ENCODE measurements at regions not wholly inside any gene's neighbourhood (a gene's known extent, or its start where the extent isn't known, plus 50 kb on each side); places are given as distances from the start of the nearest gene placed in this dataset.

DNA sequence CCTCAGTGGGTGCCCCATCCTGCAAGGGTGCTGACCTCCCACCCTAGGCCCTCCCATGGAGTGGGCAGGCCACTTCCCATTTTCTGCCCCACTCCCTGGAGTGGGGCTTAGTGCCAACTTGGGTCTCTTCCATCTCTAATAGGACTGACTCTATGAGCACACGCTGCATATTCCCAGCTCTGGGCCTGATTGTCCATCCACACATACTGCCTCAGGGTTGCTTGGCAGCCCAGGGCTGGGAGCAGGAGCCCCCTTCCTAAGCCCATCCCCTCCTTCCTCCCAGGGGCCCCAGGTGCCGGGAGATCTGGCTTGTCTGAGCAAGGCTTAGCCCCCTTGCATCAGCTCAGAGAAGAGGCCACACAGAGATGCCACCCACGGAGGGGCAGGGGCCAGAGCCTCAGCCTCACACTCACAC lies 55.1 kb downstream of the PJA1 start:
- no peaks in the 10 kb centered on the region for H3K4me1 ChIP-seq (ENCODE audit: insufficient read depth, low read length)
- Mint-ChIP-seq H3K27ac (no peak overlapping the region), H3K36me3 (ENCODE audit: low read depth) (no peaks in the 10 kb centered on the region), H3K9me3 (no peaks in the 10 kb centered on the region), H3K27me3 (no peaks in the 10 kb centered on the region), H3K4me3 (no peak overlapping the region), H3K4me1 (ENCODE audit: low read depth) (no peaks in the 10 kb centered on the region)
- no peaks in the 10 kb centered on the region for H3K27me3 ChIP-seq (ENCODE audit: control insufficient read depth in 1 of 2, insufficient read depth in 2 of 2, low read length in 2 of 2)
- intact Hi-C loops (cut with DNase I, micrococcal nuclease), result no loop called here
- ChIA-PET POLR2A (no interaction called here), CTCF (no interaction called here)
- DNase-seq (no peak), ATAC-seq (ENCODE audit: poor library complexity) (no peak)
- H3K27ac ChIP-seq (ENCODE audit: low read depth in 1 of 2, low read length in 2 of 2), result no peak overlapping the region
- no peaks in the 10 kb centered on the region for H3K9me3 ChIP-seq (ENCODE audit: control insufficient read depth in 1 of 2, insufficient read depth in 1 of 2, low read length in 2 of 2)
- TF ChIP-seq, protein P1, sequence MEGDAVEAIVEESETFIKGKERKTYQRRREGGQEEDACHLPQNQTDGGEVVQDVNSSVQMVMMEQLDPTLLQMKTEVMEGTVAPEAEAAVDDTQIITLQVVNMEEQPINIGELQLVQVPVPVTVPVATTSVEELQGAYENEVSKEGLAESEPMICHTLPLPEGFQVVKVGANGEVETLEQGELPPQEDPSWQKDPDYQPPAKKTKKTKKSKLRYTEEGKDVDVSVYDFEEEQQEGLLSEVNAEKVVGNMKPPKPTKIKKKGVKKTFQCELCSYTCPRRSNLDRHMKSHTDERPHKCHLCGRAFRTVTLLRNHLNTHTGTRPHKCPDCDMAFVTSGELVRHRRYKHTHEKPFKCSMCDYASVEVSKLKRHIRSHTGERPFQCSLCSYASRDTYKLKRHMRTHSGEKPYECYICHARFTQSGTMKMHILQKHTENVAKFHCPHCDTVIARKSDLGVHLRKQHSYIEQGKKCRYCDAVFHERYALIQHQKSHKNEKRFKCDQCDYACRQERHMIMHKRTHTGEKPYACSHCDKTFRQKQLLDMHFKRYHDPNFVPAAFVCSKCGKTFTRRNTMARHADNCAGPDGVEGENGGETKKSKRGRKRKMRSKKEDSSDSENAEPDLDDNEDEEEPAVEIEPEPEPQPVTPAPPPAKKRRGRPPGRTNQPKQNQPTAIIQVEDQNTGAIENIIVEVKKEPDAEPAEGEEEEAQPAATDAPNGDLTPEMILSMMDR (IDR thresholded peaks at IDR 0.05), result no peak
- no peaks in the 10 kb centered on the region for H3K36me3 ChIP-seq (ENCODE audit: insufficient read depth, low read length)
- no peak overlapping the region for H3K4me3 ChIP-seq (ENCODE audit: low read length)

DNA sequence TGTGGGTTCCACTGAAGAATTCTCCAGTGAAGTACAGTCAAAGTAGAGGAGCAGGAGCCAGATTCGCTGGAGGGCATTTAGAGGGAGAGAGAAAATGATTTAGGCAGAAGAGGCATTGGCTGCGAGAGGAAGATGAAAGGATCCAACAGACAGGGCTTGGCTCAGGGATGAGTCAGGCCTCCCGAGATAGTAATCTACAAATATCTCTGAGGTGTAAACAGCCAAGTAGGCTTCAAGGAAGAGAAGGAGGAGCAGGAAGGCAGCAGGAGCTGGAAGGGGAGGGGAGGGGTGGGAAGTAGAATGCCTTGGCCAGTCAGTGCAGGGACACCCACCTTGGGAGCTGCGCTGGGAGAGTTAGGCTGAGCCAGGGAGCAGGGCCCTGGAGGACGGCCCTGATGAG lies 55.5 kb downstream of the PJA1 start:
- CTCF ChIA-PET, result no interaction called here

DNA sequence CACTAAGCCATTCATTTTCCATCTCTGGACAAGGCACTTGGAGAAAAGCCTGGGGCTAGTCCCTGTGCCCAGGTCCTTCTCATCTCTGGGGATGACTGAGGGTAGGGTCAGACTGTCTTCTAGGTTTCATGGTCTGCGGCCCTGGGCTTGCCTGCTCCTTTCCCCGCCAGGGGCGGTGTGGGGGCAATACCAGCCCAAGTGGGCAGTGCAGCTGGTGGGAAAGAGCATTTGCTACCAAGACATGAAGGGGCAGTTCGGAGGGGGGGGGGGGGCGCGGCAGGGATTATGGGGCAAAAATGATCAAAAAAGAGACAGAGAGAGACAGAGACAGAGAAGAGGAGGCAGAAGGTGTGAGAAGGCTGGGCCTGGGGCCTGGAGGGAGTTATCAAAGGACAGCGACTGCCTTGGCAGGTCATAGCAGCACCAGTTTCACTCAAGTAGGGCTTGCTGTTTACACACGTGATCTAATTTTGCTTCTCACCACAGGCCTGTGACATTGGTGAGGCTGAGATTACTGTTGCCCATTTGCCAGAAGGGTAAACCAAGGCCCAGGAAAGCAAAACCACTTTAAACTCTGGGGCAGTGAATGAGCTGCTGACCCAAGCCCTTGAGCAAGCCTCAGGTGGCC lies 56.1 kb downstream of the PJA1 start:
- TF ChIP-seq, protein P1 (IDR thresholded peaks at IDR 0.05), result no peak
- Mint-ChIP-seq H3K9me3 (no peaks in the 10 kb centered on the region), H3K36me3 (ENCODE audit: low read depth) (no peaks in the 10 kb centered on the region), H3K27ac (no peak overlapping the region), H3K4me3 (no peak overlapping the region), H3K4me1 (ENCODE audit: low read depth) (no peaks in the 10 kb centered on the region), H3K27me3 (no peaks in the 10 kb centered on the region)
- intact Hi-C loops (cut with DNase I, micrococcal nuclease), result no loop called here
- Histone ChIP-seq H3K36me3 (ENCODE audit: insufficient read depth, low read length) (no peaks in the 10 kb centered on the region), H3K27ac (ENCODE audit: low read depth in 1 of 2, low read length in 2 of 2) (no peak overlapping the region), H3K9me3 (ENCODE audit: control insufficient read depth in 1 of 2, insufficient read depth in 1 of 2, low read length in 2 of 2) (no peaks in the 10 kb centered on the region), H3K27me3 (ENCODE audit: control insufficient read depth in 1 of 2, insufficient read depth in 2 of 2, low read length in 2 of 2) (no peaks in the 10 kb centered on the region), H3K4me1 (ENCODE audit: insufficient read depth, low read length) (no peaks in the 10 kb centered on the region), H3K4me3 (ENCODE audit: low read length) (no peak overlapping the region)
- ChIA-PET POLR2A (no interaction called here), CTCF (no interaction called here)
- no peak for ATAC-seq (ENCODE audit: poor library complexity)
- DNase-seq, result no peak

More for the DNA sequence above, 55.5 kb downstream of the PJA1 start:
- Histone ChIP-seq H3K4me3 (ENCODE audit: low read length) (no peak overlapping the region), H3K36me3 (ENCODE audit: insufficient read depth, low read length) (no peaks in the 10 kb centered on the region), H3K9me3 (ENCODE audit: control insufficient read depth in 1 of 2, insufficient read depth in 1 of 2, low read length in 2 of 2) (no peaks in the 10 kb centered on the region), H3K4me1 (ENCODE audit: insufficient read depth, low read length) (no peaks in the 10 kb centered on the region), H3K27ac (ENCODE audit: low read depth in 1 of 2, low read length in 2 of 2) (no peak overlapping the region), H3K27me3 (ENCODE audit: control insufficient read depth in 1 of 2, insufficient read depth in 2 of 2, low read length in 2 of 2) (no peaks in the 10 kb centered on the region)
- ATAC-seq (ENCODE audit: poor library complexity) (no peak), DNase-seq (no peak)
- H3K27me3 Mint-ChIP-seq, result no peaks in the 10 kb centered on the region
- no peak overlapping the region for H3K27ac Mint-ChIP-seq
- no peaks in the 10 kb centered on the region for H3K9me3 Mint-ChIP-seq
- TF ChIP-seq, protein P1 (IDR thresholded peaks at IDR 0.05), result no peak
- POLR2A ChIA-PET, result no interaction called here
- no peaks in the 10 kb centered on the region for H3K36me3 Mint-ChIP-seq (ENCODE audit: low read depth)
- H3K4me3 Mint-ChIP-seq, result no peak overlapping the region
- intact Hi-C loops (cut with DNase I, micrococcal nuclease), result no loop called here
- no peaks in the 10 kb centered on the region for H3K4me1 Mint-ChIP-seq (ENCODE audit: low read depth)
